ENCODE measurements at regions not wholly inside any gene's neighbourhood (a gene's known extent, or its start where the extent isn't known, plus 50 kb on each side); places are given as distances from the start of the nearest gene placed in this dataset.
"Not testable (repeated sequence)": the region's sequence is repeated elsewhere in the genome, so short reads cannot be mapped to it uniquely, and the experiment has no call there.

GRCh38 chr13:22848539-22849052 is 332.2 kb upstream of the SGCG start:
- FAIRE-seq: no peak
- Histone ChIP-seq H3K4me3 (no peak overlapping the region), H3K36me3 (ENCODE audit: control insufficient read depth, insufficient read depth, low read length) (no peaks in the 10 kb centered on the region), H3K4me1 (replicated peaks in 1 of 2; ENCODE audit: control insufficient read depth in 2 of 2, insufficient read depth in 2 of 2, low read length in 2 of 2) (peaks cover 4% of the 10 kb centered on the region in 2 experiments; a peak in 2 of 5 replicates), H3K4me2 (ENCODE audit: insufficient read depth, low read length) (no peak overlapping the region), H3K79me2 (ENCODE audit: control insufficient read depth, insufficient read depth, low read length) (no peaks in the 10 kb centered on the region), H3K9me1 (ENCODE audit: control insufficient read depth, insufficient read depth, low read length) (no peaks in the 10 kb centered on the region), H2AFZ (ENCODE audit: low read depth, low read length) (peak overlapping the region; percentile 58), H4K20me1 (replicated peaks; ENCODE audit: control insufficient read depth, insufficient read depth, low read length) (no peaks in the 10 kb centered on the region), H3K9ac (ENCODE audit: insufficient read depth in 1 of 2, low read depth in 2 of 2, low read length in 2 of 2) (peak overlapping the region in 1 of 2 experiments; percentile 38; a peak in 2 of 4 replicates), H3K27ac (ENCODE audit: extremely low read depth, low read depth, low read length) (no peak overlapping the region; the same call in 2 of the 3 replicates), H3K9me3 (replicated peaks; ENCODE audit: control insufficient read depth, insufficient read depth, low read depth, low read length) (no peaks in the 10 kb centered on the region), H3K27me3 (ENCODE audit: control insufficient read depth in 2 of 2, insufficient read depth in 2 of 2, low read length in 2 of 2) (no peaks in the 10 kb centered on the region)
- TF ChIP-seq RBFOX2 (IDR thresholded peaks at IDR 0.05; ENCODE audit: low read depth, low read length): peak; percentile 22; the same call in 1 of the 2 replicates
- TF ChIP-seq CBX8 (IDR thresholded peaks at IDR 0.05; ENCODE audit: borderline replicate concordance, extremely low read depth, low read depth, low read length, poor library complexity, severe bottlenecking): no peak
- TF ChIP-seq ZNF121 (CRISPR knock-in tag; conservative IDR thresholded peaks at IDR 0.05): no peak
- TF ChIP-seq EGR1 (conservative IDR thresholded peaks at IDR 0.05): peak; percentile 36
- TF ChIP-seq MTA2 (IDR thresholded peaks at IDR 0.05; ENCODE audit: low read depth): no peak
- peak; percentile 87 for TF ChIP-seq CHD2 (IDR thresholded peaks at IDR 0.05; ENCODE audit: low read depth, low read length)
- in situ Hi-C loops (cut with MboI): no loop called here
- intact Hi-C loops (cut with micrococcal nuclease): no loop called here
- ChIA-PET POLR2A (interaction anchor here (0.6 kb wide), 1 partner anchor 165 kb away, joined by 3 read pairs; no protein-coding TSS in a partner anchor), CTCF (ENCODE audit: low intra/inter-chr PET ratio) (no interaction called here)
- 52% methylated on average over 7 of the region's 32 CpGs for WGBS (ENCODE audit: insufficient coverage, low coverage, missing lambda C conversion rate)
- ATAC-seq: peak; percentile 73
- BruUV-seq (replicated peaks): no TSS peak
- peak; percentile 9 to 22 (median 14) for DNase-seq (ENCODE audit: extremely low read depth in 1 of 4, low spot score in 3 of 4)

DNA sequence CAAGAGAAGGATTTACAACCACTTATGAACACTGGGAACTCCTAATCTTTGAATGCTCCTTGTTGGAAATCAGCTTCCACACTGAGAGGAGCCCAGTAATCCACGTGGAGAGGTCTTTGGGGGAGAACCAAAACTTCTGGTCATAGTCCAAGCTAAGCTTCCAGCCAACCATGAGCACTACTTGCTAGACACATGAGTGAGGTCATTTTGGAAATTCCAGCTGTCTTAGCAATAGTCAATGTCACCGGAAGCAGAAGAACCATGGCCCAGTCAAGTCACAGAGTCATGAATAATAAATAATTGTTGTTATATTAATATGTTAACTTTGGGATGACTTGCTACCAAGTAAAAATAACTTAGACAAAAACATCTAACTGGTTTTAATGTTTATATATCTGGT is 324.9 kb upstream of the SGCG start:
- no TSS peak for BruUV-seq (replicated peaks)
- in situ Hi-C loops (cut with MboI) (no loop called here), intact Hi-C loops (cut with micrococcal nuclease) (no loop called here)
- Histone ChIP-seq H3K36me3 (ENCODE audit: control insufficient read depth, insufficient read depth, low read length) (no peaks in the 10 kb centered on the region), H3K27me3 (ENCODE audit: control insufficient read depth in 2 of 2, insufficient read depth in 2 of 2, low read length in 2 of 2) (no peaks in the 10 kb centered on the region), H4K20me1 (replicated peaks; ENCODE audit: control insufficient read depth, insufficient read depth, low read length) (no peaks in the 10 kb centered on the region), H3K4me1 (replicated peaks in 1 of 2; ENCODE audit: control insufficient read depth in 2 of 2, insufficient read depth in 2 of 2, low read length in 2 of 2) (no peaks in the 10 kb centered on the region), H3K4me2 (ENCODE audit: insufficient read depth, low read length) (no peak overlapping the region), H2AFZ (ENCODE audit: low read depth, low read length) (no peak overlapping the region), H3K9ac (ENCODE audit: insufficient read depth in 1 of 2, low read depth in 2 of 2, low read length in 2 of 2) (no peak overlapping the region), H3K27ac (ENCODE audit: extremely low read depth, low read depth, low read length) (no peak overlapping the region), H3K9me1 (ENCODE audit: control insufficient read depth, insufficient read depth, low read length) (no peaks in the 10 kb centered on the region), H3K79me2 (ENCODE audit: control insufficient read depth, insufficient read depth, low read length) (no peaks in the 10 kb centered on the region), H3K4me3 (no peak overlapping the region), H3K9me3 (replicated peaks; ENCODE audit: control insufficient read depth, insufficient read depth, low read depth, low read length) (no peaks in the 10 kb centered on the region)
- TF ChIP-seq CCAR2 (IDR thresholded peaks at IDR 0.05; ENCODE audit: low read depth, low read length): no peak
- TF ChIP-seq, protein P1, sequence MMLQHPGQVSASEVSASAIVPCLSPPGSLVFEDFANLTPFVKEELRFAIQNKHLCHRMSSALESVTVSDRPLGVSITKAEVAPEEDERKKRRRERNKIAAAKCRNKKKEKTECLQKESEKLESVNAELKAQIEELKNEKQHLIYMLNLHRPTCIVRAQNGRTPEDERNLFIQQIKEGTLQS (IDR thresholded peaks at IDR 0.05): 0 out of 2 replicates have a peak, but pooled peaks have one; percentile 17
- TF ChIP-seq, protein P1 (CRISPR knock-in tag; conservative IDR thresholded peaks at IDR 0.05): no peak
- ChIA-PET CTCF (ENCODE audit: low intra/inter-chr PET ratio) (no interaction called here), POLR2A (no interaction called here)
- DNase-seq (ENCODE audit: extremely low read depth in 1 of 4, low spot score in 3 of 4): no peak
- FAIRE-seq: no peak
- no peak for ATAC-seq
- 31% methylated on average over 2 of the region's 2 CpGs for WGBS (ENCODE audit: insufficient coverage, low coverage, missing lambda C conversion rate)

- H3K4me3 ChIP-seq; H3K9ac ChIP-seq (ENCODE audit: insufficient read depth in 1 of 2, low read depth in 2 of 2, low read length in 2 of 2); H3K4me2 ChIP-seq (ENCODE audit: insufficient read depth, low read length); CTCF ChIA-PET (ENCODE audit: low intra/inter-chr PET ratio); H3K4me1 ChIP-seq (replicated peaks in 1 of 2; ENCODE audit: control insufficient read depth in 2 of 2, insufficient read depth in 2 of 2, low read length in 2 of 2); H3K27ac ChIP-seq (ENCODE audit: extremely low read depth, low read depth, low read length); H3K79me2 ChIP-seq (ENCODE audit: control insufficient read depth, insufficient read depth, low read length); H4K20me1 ChIP-seq (replicated peaks; ENCODE audit: control insufficient read depth, insufficient read depth, low read length); DNase-seq (ENCODE audit: extremely low read depth in 1 of 4, low spot score in 3 of 4); BruUV-seq (replicated peaks); H3K36me3 ChIP-seq (ENCODE audit: control insufficient read depth, insufficient read depth, low read length); in situ Hi-C loops (cut with MboI); ATAC-seq; H3K27me3 ChIP-seq (ENCODE audit: control insufficient read depth in 2 of 2, insufficient read depth in 2 of 2, low read length in 2 of 2); POLR2A ChIA-PET; H3K9me1 ChIP-seq (ENCODE audit: control insufficient read depth, insufficient read depth, low read length); H2AFZ ChIP-seq (ENCODE audit: low read depth, low read length); H3K9me3 ChIP-seq (replicated peaks; ENCODE audit: control insufficient read depth, insufficient read depth, low read depth, low read length); intact Hi-C loops (cut with micrococcal nuclease); FAIRE-seq: not testable (repeated sequence)
- WGBS (ENCODE audit: insufficient coverage, low coverage, missing lambda C conversion rate): 87% methylated on average over 3 of the region's 32 CpGs
These were observed 321.8 kb upstream of the SGCG start for GRCh38 chr13:22858980-22859379.
